Cardiac muscle cell (in vitro differentiated cells and primary cell): ENCODE measurements at regions not wholly inside any gene's neighbourhood (a gene's known extent, or its start where the extent isn't known, plus 50 kb on each side); places are given as distances from the start of the nearest gene placed in this dataset.

ENCODE experiments used
- DNase-seq, 2 donors: peaks; one replicate each; pipeline versions ENCODE4 v3.0.0 to v3.0.0-alpha.2; 2010 to 2017; ENCODE audit warnings: low read depth in 1 of 2, low spot score in 1 of 2
- H3K27ac ChIP-seq: fragments of 200-600 bp; sonication (generic); 2 replicates; pipeline ENCODE4 v1.5.1; 2016
- H3K27me3 ChIP-seq: fragments of 200-600 bp; sonication (generic); 2 replicates; pipeline ENCODE4 v1.6.0; 2016; ENCODE audit warnings: control low read depth
- H3K36me3 ChIP-seq: fragments of 200-600 bp; sonication (generic); 2 replicates; pipeline ENCODE4 v1.5.1; 2016; ENCODE audit warnings: control low read depth
- H3K4me1 ChIP-seq: fragments of 200-600 bp; sonication (generic); 2 replicates; pipeline ENCODE4 v1.8.1; 2017; ENCODE audit warnings: low read depth, mild to moderate bottlenecking, mixed run types
- H3K4me3 ChIP-seq: fragments of 200-600 bp; sonication (generic); 2 replicates; pipeline ENCODE4 v1.5.1; 2016; ENCODE audit warnings: mild to moderate bottlenecking
- H3K9me3 ChIP-seq: fragments of 200-600 bp; sonication (generic); 2 replicates; pipeline ENCODE4 v1.5.1; 2017; ENCODE audit warnings: low read depth, mild to moderate bottlenecking, control low read depth
- TF ChIP-seq, protein P1 (sequence below): IDR thresholded peaks from 2 replicates; pipeline ENCODE4 v1.5.1; 2012; ENCODE audit warnings: low read depth, mild to moderate bottlenecking, low read length

DNA sequence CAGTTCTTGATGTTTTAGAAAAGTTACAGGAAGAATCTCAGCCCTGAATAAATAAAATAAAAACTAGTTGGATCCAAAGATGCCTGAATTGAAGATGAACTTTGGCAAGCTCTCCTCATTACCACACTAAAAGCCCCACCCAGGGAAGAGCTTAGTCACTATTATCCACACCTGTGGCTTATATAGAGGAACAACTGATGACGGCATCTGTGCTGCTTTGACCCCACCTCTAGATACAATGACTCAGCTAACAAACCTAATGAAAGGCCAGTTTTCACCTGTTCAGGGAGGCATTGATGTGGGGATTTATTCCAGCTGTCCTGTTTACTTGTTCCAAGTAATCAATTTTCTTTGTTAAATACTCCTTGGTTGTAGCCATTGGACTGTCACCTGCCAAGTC, 604.7 kb upstream of the EPHA6 start:
- H3K4me1 ChIP-seq, result no peaks in the 10 kb centered on the region
- DNase-seq, result no peak
- H3K9me3 ChIP-seq, result no peaks in the 10 kb centered on the region
- no peak overlapping the region for H3K4me3 ChIP-seq
- no peaks in the 10 kb centered on the region for H3K36me3 ChIP-seq
- TF ChIP-seq, protein P1, sequence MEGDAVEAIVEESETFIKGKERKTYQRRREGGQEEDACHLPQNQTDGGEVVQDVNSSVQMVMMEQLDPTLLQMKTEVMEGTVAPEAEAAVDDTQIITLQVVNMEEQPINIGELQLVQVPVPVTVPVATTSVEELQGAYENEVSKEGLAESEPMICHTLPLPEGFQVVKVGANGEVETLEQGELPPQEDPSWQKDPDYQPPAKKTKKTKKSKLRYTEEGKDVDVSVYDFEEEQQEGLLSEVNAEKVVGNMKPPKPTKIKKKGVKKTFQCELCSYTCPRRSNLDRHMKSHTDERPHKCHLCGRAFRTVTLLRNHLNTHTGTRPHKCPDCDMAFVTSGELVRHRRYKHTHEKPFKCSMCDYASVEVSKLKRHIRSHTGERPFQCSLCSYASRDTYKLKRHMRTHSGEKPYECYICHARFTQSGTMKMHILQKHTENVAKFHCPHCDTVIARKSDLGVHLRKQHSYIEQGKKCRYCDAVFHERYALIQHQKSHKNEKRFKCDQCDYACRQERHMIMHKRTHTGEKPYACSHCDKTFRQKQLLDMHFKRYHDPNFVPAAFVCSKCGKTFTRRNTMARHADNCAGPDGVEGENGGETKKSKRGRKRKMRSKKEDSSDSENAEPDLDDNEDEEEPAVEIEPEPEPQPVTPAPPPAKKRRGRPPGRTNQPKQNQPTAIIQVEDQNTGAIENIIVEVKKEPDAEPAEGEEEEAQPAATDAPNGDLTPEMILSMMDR, result no peak
- H3K27ac ChIP-seq, result no peak overlapping the region
- H3K27me3 ChIP-seq, result no peaks in the 10 kb centered on the region

DNA sequence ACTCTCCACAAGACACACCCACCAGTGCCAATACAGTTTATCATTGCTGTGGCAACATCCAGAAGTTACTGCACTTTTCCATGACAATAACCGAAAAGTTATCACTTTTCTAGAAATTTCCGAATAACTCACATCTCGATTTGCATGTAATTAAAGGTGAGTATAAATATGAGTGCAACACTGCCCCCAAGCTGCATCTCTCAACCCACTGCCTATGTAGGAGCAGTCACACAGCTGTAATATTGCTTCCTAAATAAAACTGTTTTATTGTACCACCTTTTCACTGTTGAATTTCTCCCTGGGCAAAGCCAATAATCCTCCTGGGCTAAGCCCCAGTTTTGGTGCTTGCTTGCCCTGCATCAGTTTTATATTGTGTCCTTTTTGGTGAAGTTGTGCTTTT, 601.0 kb upstream of the EPHA6 start:
- TF ChIP-seq, protein P1, result no peak
- Histone ChIP-seq H3K36me3 (no peaks in the 10 kb centered on the region), H3K4me3 (no peak overlapping the region), H3K4me1 (no peaks in the 10 kb centered on the region), H3K9me3 (no peaks in the 10 kb centered on the region), H3K27me3 (no peaks in the 10 kb centered on the region), H3K27ac (no peak overlapping the region)
- DNase-seq, result no peak

DNA sequence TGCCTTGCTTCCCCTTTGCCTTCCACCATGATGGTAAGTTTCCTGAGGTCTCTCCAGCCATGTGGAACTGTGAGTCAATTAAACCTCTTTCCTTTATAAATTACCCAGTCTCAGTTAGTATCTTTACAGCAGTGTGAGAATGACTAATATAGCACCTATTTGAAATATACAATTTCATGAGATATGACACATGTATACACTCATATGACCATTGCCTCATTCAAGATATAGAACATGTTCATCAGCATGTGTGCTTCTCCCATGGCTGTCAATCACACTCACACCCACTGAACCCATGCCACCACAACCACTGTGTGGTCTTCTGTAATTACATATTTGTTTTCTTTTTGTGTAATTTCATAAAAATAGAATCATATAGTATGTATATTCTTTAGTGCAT, 599.5 kb upstream of the EPHA6 start:
- Histone ChIP-seq H3K4me3 (no peak overlapping the region), H3K36me3 (no peaks in the 10 kb centered on the region), H3K4me1 (no peaks in the 10 kb centered on the region), H3K27ac (no peak overlapping the region), H3K9me3 (no peaks in the 10 kb centered on the region), H3K27me3 (no peaks in the 10 kb centered on the region)
- no peak for DNase-seq
- TF ChIP-seq, protein P1, result no peak

DNA sequence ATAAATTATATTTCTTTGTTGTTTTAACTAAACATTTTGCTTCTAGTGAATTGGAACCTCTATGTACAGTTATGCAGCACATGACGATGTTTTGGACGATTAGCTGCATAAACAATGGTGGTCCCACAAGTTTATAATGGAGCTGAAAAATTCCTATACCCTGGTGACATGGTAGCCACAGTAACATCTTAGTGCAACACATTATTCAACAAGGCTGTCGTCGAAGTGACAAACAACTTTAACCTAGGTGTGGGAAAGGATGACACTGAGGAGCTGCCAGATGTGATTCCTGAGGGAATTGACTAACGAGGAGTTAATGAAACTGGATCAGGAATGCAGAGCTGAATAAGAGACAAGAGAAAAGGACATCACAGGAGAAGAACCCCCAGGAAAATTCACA, 588.9 kb upstream of the EPHA6 start:
- TF ChIP-seq, protein P1, result no peak
- H3K27me3 ChIP-seq, result no peaks in the 10 kb centered on the region
- H3K36me3 ChIP-seq, result no peaks in the 10 kb centered on the region
- H3K4me3 ChIP-seq, result no peak overlapping the region
- H3K4me1 ChIP-seq, result no peaks in the 10 kb centered on the region
- no peak for DNase-seq
- no peak overlapping the region for H3K27ac ChIP-seq
- H3K9me3 ChIP-seq, result no peaks in the 10 kb centered on the region

DNA sequence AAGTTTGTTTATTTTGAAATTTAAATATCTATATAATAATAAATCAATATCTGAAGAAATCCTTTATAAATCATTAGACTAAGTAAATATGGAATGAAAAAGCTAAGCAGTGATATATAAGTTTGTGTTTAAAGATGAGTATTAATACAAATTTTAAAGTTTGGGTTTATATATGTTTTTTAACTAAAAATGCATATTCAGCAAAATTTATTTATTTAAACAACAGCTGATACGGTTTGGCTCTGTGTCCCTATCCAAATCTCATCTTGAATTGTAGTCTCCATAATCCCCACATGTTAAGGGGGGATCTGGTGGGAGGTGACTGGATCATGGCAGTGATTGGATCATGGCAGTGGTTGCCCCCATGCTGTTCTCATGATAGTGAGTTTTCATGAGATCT, 580.7 kb upstream of the EPHA6 start:
- Histone ChIP-seq H3K9me3 (no peaks in the 10 kb centered on the region), H3K36me3 (no peaks in the 10 kb centered on the region), H3K27me3 (no peaks in the 10 kb centered on the region), H3K27ac (no peak overlapping the region), H3K4me3 (no peak overlapping the region), H3K4me1 (no peaks in the 10 kb centered on the region)
- TF ChIP-seq, protein P1, result no peak
- no peak for DNase-seq

DNA sequence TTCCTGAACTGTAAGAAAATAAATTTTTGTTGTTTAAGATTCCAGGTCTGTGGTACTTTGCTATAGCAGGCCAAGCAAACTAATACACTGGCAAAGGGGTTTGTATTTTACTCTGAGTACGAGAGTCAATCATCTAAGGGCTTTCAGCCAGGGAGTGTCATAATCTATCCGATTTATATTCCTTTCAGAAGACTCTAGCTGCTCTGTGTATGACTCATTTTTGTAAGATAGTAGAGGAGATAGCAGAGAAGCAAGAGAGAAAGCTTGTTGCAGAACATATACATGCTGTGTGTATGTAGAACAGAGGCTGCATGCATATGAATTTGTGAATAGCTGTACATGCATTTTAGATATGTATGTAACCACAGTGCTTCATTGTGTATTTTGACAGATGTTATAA, 577.9 kb upstream of the EPHA6 start:
- no peaks in the 10 kb centered on the region for H3K9me3 ChIP-seq
- H3K4me1 ChIP-seq, result no peaks in the 10 kb centered on the region
- H3K36me3 ChIP-seq, result no peaks in the 10 kb centered on the region
- TF ChIP-seq, protein P1, result no peak
- H3K27me3 ChIP-seq, result no peaks in the 10 kb centered on the region
- DNase-seq, result no peak
- no peak overlapping the region for H3K27ac ChIP-seq
- H3K4me3 ChIP-seq, result no peak overlapping the region
